Breast epithelium (tissue), 4 donors: ENCODE measurements at regions not wholly inside any gene's neighbourhood (a gene's known extent, or its start where the extent isn't known, plus 50 kb on each side); places are given as distances from the start of the nearest gene placed in this dataset.

Experiments used
- DNase-seq, 2 donors: peaks; one replicate each; pipeline ENCODE4 v3.0.0-alpha.2; 2019; ENCODE audit warnings: low spot score in 2 of 2
- H3K27ac ChIP-seq, 2 donors: fragments of 200-600 bp; sonication (generic) in 1 of 2; one replicate each; pipeline ENCODE4 v1.5.1; 2016 to 2019; ENCODE audit warnings: mild to moderate bottlenecking in 1 of 2
- H3K27me3 ChIP-seq, 2 donors: fragments of 200-600 bp; sonication (generic) in 1 of 2; one replicate each; pipeline versions ENCODE4 v1.5.1 to v1.6.0; 2017 to 2019; ENCODE audit warnings: control low read depth in 1 of 2, mild to moderate bottlenecking in 1 of 2
- H3K36me3 ChIP-seq: fragments of 200-600 bp; one replicate; pipeline ENCODE4 v1.5.1; 2019
- H3K4me1 ChIP-seq, 2 donors: fragments of 200-600 bp; sonication (generic); one replicate each; pipeline ENCODE4 v1.5.1; 2016 to 2019; ENCODE audit warnings: control low read depth in 1 of 2
- H3K4me3 ChIP-seq, 3 donors: fragments of 200-600 bp; sonication (generic); 1 replicate in 2 of 3; 2 replicates in 1 of 3; pipeline ENCODE4 v1.5.1; 2016 to 2019; ENCODE audit warnings: mild to moderate bottlenecking in 3 of 3, moderate library complexity in 2 of 3
- H3K9me3 ChIP-seq, 2 donors: fragments of 200-600 bp; sonication (generic) in 1 of 2; one replicate each; pipeline ENCODE4 v1.5.1; 2016 to 2019; ENCODE audit warnings: control low read depth in 1 of 2
- CTCF ChIP-seq, 3 donors: fragments of 450-650 bp; IDR thresholded peaks; one replicate each; pipeline ENCODE4 v1.5.1; 2016 to 2017; ENCODE audit warnings: antibody characterized with exemption in 3 of 3, mild to moderate bottlenecking in 3 of 3, moderate library complexity in 3 of 3
- POLR2A ChIP-seq: fragments of 450-650 bp; IDR thresholded peaks from one replicate; pipeline ENCODE4 v1.6.1; 2016; ENCODE audit warnings: antibody characterized with exemption, mild to moderate bottlenecking, moderate library complexity
- POLR2AphosphoS5 ChIP-seq, 3 donors: sonication (generic); formaldehyde crosslinking; IDR thresholded peaks; one replicate each; pipeline ENCODE4 v1.6.1; 2017; ENCODE audit warnings: antibody characterized with exemption in 3 of 3
- intact Hi-C: fragments of 100-400 bp; cut with DNase I; formaldehyde crosslinking; loops from one replicate; pipeline ENCODE4 v1.15.1; 2023; ENCODE audit warnings: low total_unique reads

GRCh38 chr3:165716592-165716991, 120.6 kb downstream of the BCHE start:
- peaks cover 8 to 18% of the 10 kb centered on the region in 2 donors for H3K9me3 ChIP-seq

GRCh38 chr3:165713479-165713878, 123.7 kb downstream of the BCHE start:
- Histone ChIP-seq H3K4me1 (no peaks in the 10 kb centered on the region), H3K4me3 (no peak overlapping the region), H3K27ac (no peak overlapping the region), H3K9me3 (no peaks in the 10 kb centered on the region), H3K27me3 (no peaks in the 10 kb centered on the region), H3K36me3 (no peaks in the 10 kb centered on the region)
- no peak for DNase-seq
- no peak for TF ChIP-seq POLR2AphosphoS5 (IDR thresholded peaks at IDR 0.05)
- TF ChIP-seq POLR2A = no peak
- TF ChIP-seq CTCF (IDR thresholded peaks at IDR 0.05) = no peak
- intact Hi-C loops = no loop called here

More at GRCh38 chr3:165716592-165716991, 120.6 kb downstream of the BCHE start:
- intact Hi-C loops = no loop called here
- no peak overlapping the region for H3K27ac ChIP-seq
- DNase-seq = no peak
- TF ChIP-seq CTCF (IDR thresholded peaks at IDR 0.05) (no peak), POLR2A (no peak)
- H3K36me3 ChIP-seq = no peaks in the 10 kb centered on the region
- H3K27me3 ChIP-seq = no peaks in the 10 kb centered on the region
- no peak overlapping the region for H3K4me3 ChIP-seq
- no peaks in the 10 kb centered on the region for H3K4me1 ChIP-seq

GRCh38 chr3:165712382-165712781, 124.8 kb downstream of the BCHE start:
- no peaks in the 10 kb centered on the region for H3K36me3 ChIP-seq
- TF ChIP-seq CTCF (IDR thresholded peaks at IDR 0.05) (no peak), POLR2A (no peak), POLR2AphosphoS5 (IDR thresholded peaks at IDR 0.05) (no peak)
- H3K9me3 ChIP-seq = no peaks in the 10 kb centered on the region
- no peaks in the 10 kb centered on the region for H3K27me3 ChIP-seq
- DNase-seq = no peak
- H3K4me3 ChIP-seq = no peak overlapping the region
- H3K27ac ChIP-seq = no peak overlapping the region
- no peaks in the 10 kb centered on the region for H3K4me1 ChIP-seq
- intact Hi-C loops = no loop called here

- peaks cover 0 to 3% of the 10 kb centered on the region in 2 donors for H3K9me3 ChIP-seq
- no peak overlapping the region for H3K4me3 ChIP-seq
- no peaks in the 10 kb centered on the region for H3K36me3 ChIP-seq
- no peaks in the 10 kb centered on the region for H3K27me3 ChIP-seq
- intact Hi-C loops = no loop called here
- no peak for DNase-seq
- H3K27ac ChIP-seq = no peak overlapping the region
- no peaks in the 10 kb centered on the region for H3K4me1 ChIP-seq
- no peak for TF ChIP-seq CTCF (IDR thresholded peaks at IDR 0.05)
- no peak for TF ChIP-seq POLR2AphosphoS5 (IDR thresholded peaks at IDR 0.05)
- TF ChIP-seq POLR2A = no peak
Measured at GRCh38 chr3:165697910-165698309, 139.3 kb downstream of the BCHE start.

- intact Hi-C loops = no loop called here
- DNase-seq = no peak
- no peak for TF ChIP-seq POLR2AphosphoS5 (IDR thresholded peaks at IDR 0.05)
- TF ChIP-seq POLR2A = no peak
- no peak for TF ChIP-seq CTCF (IDR thresholded peaks at IDR 0.05)
- peaks cover 5 to 16% of the 10 kb centered on the region in 2 donors for H3K9me3 ChIP-seq
- no peaks in the 10 kb centered on the region for H3K4me1 ChIP-seq
- H3K27ac ChIP-seq = no peak overlapping the region
- no peak overlapping the region for H3K4me3 ChIP-seq
- H3K27me3 ChIP-seq = no peaks in the 10 kb centered on the region
- no peaks in the 10 kb centered on the region for H3K36me3 ChIP-seq
Measured at GRCh38 chr3:165696496-165696895, 140.7 kb downstream of the BCHE start.
